Liver (tissue), 8 donors: ENCODE measurements at regions not wholly inside any gene's neighbourhood (a gene's known extent, or its start where the extent isn't known, plus 50 kb on each side); places are given as distances from the start of the nearest gene placed in this dataset.

Experiments
- DNase-seq: peaks from one replicate; pipeline ENCODE4 v3.0.0-alpha.2; 2017; ENCODE audit warnings: low spot score
- H3K27ac ChIP-seq, 2 donors: one replicate each; pipeline ENCODE4 v1.7.0; 2013; ENCODE audit warnings: inconsistent platforms in 2 of 2, low read length in 2 of 2, control low read depth in 1 of 2, low read depth in 1 of 2, mild to moderate bottlenecking in 1 of 2
- H3K27me3 ChIP-seq, 4 donors: one replicate each; pipeline versions ENCODE4 v1.6.1 to v1.7.0; 2013; ENCODE audit warnings: low read length in 3 of 4, inconsistent platforms in 1 of 4, mild to moderate bottlenecking in 1 of 4, moderate library complexity in 1 of 4; ENCODE audit not compliant: control insufficient read depth in 4 of 4, insufficient read depth in 4 of 4
- H3K36me3 ChIP-seq, 4 donors: one replicate each; pipeline versions ENCODE4 v1.6.1 to v1.7.0; 2013; ENCODE audit warnings: low read length in 3 of 4, mild to moderate bottlenecking in 3 of 4, low read depth in 1 of 4, moderate library complexity in 1 of 4; ENCODE audit not compliant: control insufficient read depth in 4 of 4, insufficient read depth in 3 of 4
- H3K4me1 ChIP-seq, 4 donors: one replicate each; pipeline versions ENCODE4 v1.6.1 to v1.7.0; 2013; ENCODE audit warnings: low read length in 3 of 4, mild to moderate bottlenecking in 3 of 4, moderate library complexity in 1 of 4; ENCODE audit not compliant: control insufficient read depth in 4 of 4, insufficient read depth in 4 of 4
- H3K4me3 ChIP-seq, 3 donors: one replicate each; pipeline versions ENCODE4 v1.6.1 to v1.7.0; 2013; ENCODE audit warnings: low read length in 3 of 3, control low read depth in 1 of 3, low read depth in 1 of 3, mild to moderate bottlenecking in 1 of 3
- H3K9ac ChIP-seq, 2 donors: one replicate each; pipeline ENCODE4 v1.7.0; 2013; ENCODE audit warnings: low read length in 2 of 2, mild to moderate bottlenecking in 2 of 2, moderate library complexity in 2 of 2, control low read depth in 1 of 2, low read depth in 1 of 2
- H3K9me3 ChIP-seq, 4 donors: one replicate each; pipeline versions ENCODE4 v1.6.1 to v1.7.0; 2013; ENCODE audit warnings: low read length in 3 of 4; ENCODE audit not compliant: control insufficient read depth in 4 of 4
- EGR1 ChIP-seq, 2 donors: IDR thresholded peaks; 2 replicates each; pipeline ENCODE4 v1.6.1; 2016 to 2018; ENCODE audit warnings: antibody characterized with exemption in 2 of 2, low read depth in 2 of 2
- FOXA1 ChIP-seq: IDR thresholded peaks from 2 replicates; pipeline ENCODE4 v1.6.1; 2016; ENCODE audit warnings: antibody characterized with exemption
- FOXA2 ChIP-seq: IDR thresholded peaks from 2 replicates; pipeline ENCODE4 v1.6.1; 2016; ENCODE audit warnings: antibody characterized with exemption
- GABPA ChIP-seq, 2 donors: IDR thresholded peaks in 1 of 2; conservative IDR thresholded peaks in 1 of 2; 2 replicates each; pipeline ENCODE4 v1.6.1; 2016; ENCODE audit warnings: antibody characterized with exemption in 2 of 2, mild to moderate bottlenecking in 1 of 2, moderate library complexity in 1 of 2
- HNF4A ChIP-seq, 2 donors: conservative IDR thresholded peaks; 2 replicates each; pipeline ENCODE4 v1.6.1; 2016; ENCODE audit warnings: antibody characterized with exemption in 2 of 2, mild to moderate bottlenecking in 2 of 2
- HNF4G ChIP-seq: IDR thresholded peaks from 2 replicates; pipeline ENCODE4 v1.6.1; 2016; ENCODE audit warnings: antibody characterized with exemption
- JUND ChIP-seq, 2 donors: IDR thresholded peaks; 2 replicates each; pipeline ENCODE4 v1.6.1; 2016; ENCODE audit warnings: antibody characterized with exemption in 2 of 2
- NR2F2 ChIP-seq: IDR thresholded peaks from 2 replicates; pipeline ENCODE4 v1.6.1; 2016; ENCODE audit warnings: antibody characterized with exemption
- RAD21 ChIP-seq, 2 donors: IDR thresholded peaks; 2 replicates each; pipeline ENCODE4 v1.6.1; 2016; ENCODE audit warnings: antibody characterized with exemption in 2 of 2, mild to moderate bottlenecking in 2 of 2
- RXRA ChIP-seq, 2 donors: IDR thresholded peaks; 2 replicates each; pipeline ENCODE4 v1.6.1; 2017 to 2018; ENCODE audit warnings: antibody characterized with exemption in 2 of 2, mild to moderate bottlenecking in 1 of 2
- SP1 ChIP-seq: IDR thresholded peaks from 2 replicates; pipeline ENCODE4 v1.6.1; 2018; ENCODE audit warnings: antibody characterized with exemption, mild to moderate bottlenecking
- TAF1 ChIP-seq: conservative IDR thresholded peaks from 2 replicates; pipeline ENCODE4 v1.6.1; 2016; ENCODE audit warnings: antibody characterized with exemption, mild to moderate bottlenecking
- YY1 ChIP-seq: IDR thresholded peaks from 2 replicates; pipeline ENCODE4 v1.6.1; 2016; ENCODE audit warnings: antibody characterized with exemption, mild to moderate bottlenecking
- WGBS: extraction: QIAGEN DNeasy Blood & Tissue Kit; methylation state at CpG from one replicate; pipeline ENCODE4 v1.1.7; 2013; 5-methylcytosine and 5-hydroxymethylcytosine counted together
- TF ChIP-seq, protein P1 (sequence below): fragments of 150-350 bp; IDR thresholded peaks from 2 replicates; pipeline ENCODE4 v1.5.1; 2017; ENCODE audit warnings: improper control_type of control experiment, low read depth, low read length; ENCODE audit not compliant: missing input control
- TF ChIP-seq, protein P2 (sequence below): IDR thresholded peaks from 2 replicates; pipeline ENCODE4 v1.6.1; 2016; ENCODE audit warnings: antibody characterized with exemption
- TF ChIP-seq, protein P3 (sequence below): IDR thresholded peaks from 2 replicates; pipeline ENCODE4 v1.6.1; 2016; ENCODE audit warnings: antibody characterized with exemption
- TF ChIP-seq, protein P4 (sequence below): IDR thresholded peaks from 2 replicates; pipeline ENCODE4 v1.6.1; 2016; ENCODE audit warnings: antibody characterized with exemption
- TF ChIP-seq, protein P5 (sequence below): IDR thresholded peaks from 2 replicates; pipeline ENCODE4 v1.6.1; 2016; ENCODE audit warnings: antibody characterized with exemption, mild to moderate bottlenecking
- donor health status: healthy.
- donor health status: healthy.
- donor health status: healthy.
- donor health status: healthy.
- donor health status: healthy.

DNA sequence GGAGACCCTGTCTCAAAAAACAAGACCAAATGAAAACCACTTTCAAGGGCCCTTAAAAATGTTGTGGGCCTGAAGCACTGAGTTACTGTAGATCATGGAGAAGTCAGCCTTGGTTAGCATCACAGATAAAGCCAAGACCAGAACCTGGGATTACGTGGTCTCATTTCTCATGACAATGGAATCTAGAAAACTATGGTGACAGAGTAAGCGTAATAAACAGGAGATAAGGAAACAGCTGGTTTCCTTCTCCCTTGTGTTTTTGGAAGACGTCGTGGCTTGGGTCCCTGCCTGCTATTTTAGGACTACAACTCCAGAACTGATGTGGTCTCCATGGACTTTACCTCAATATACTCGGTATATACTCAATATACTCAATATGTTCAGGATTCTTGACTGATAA, 180.7 kb upstream of the ZFHX3 start:
- H3K4me3 ChIP-seq: no peak overlapping the region
- DNase-seq: no peak
- no peak for TF ChIP-seq TAF1
- TF ChIP-seq, protein P1, sequence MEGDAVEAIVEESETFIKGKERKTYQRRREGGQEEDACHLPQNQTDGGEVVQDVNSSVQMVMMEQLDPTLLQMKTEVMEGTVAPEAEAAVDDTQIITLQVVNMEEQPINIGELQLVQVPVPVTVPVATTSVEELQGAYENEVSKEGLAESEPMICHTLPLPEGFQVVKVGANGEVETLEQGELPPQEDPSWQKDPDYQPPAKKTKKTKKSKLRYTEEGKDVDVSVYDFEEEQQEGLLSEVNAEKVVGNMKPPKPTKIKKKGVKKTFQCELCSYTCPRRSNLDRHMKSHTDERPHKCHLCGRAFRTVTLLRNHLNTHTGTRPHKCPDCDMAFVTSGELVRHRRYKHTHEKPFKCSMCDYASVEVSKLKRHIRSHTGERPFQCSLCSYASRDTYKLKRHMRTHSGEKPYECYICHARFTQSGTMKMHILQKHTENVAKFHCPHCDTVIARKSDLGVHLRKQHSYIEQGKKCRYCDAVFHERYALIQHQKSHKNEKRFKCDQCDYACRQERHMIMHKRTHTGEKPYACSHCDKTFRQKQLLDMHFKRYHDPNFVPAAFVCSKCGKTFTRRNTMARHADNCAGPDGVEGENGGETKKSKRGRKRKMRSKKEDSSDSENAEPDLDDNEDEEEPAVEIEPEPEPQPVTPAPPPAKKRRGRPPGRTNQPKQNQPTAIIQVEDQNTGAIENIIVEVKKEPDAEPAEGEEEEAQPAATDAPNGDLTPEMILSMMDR: no peak
- TF ChIP-seq RAD21 (IDR thresholded peaks at IDR 0.05): no peak
- no peaks in the 10 kb centered on the region for H3K4me1 ChIP-seq
- 68% methylated on average over 5 of the region's 5 CpGs for WGBS
- H3K9me3 ChIP-seq: no peaks in the 10 kb centered on the region
- H3K9ac ChIP-seq: no peak overlapping the region
- no peak overlapping the region for H3K27ac ChIP-seq
- peaks cover 0 to 3% (median 0%) of the 10 kb centered on the region in 4 donors for H3K27me3 ChIP-seq
- H3K36me3 ChIP-seq: no peaks in the 10 kb centered on the region

DNA sequence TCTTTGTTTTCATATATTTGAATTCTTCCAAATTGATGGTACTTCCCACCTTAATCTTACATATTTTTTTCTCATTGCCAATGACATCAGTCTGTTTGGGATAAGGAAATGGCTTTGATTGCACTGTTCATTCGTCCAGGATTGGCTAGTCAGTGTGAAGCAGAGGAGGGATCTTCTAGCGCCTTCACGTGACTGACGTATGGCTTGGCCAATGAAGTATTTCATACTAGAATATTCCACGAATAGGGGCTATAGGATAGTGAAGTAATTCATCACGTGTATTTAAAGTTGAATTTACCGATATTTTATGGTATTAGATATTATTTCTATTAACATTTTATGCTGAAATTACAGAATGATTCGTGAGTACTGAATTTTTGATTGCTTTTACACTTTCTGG, 178.7 kb upstream of the ZFHX3 start:
- Histone ChIP-seq H3K9me3 (no peaks in the 10 kb centered on the region), H3K9ac (no peak overlapping the region), H3K27me3 (no peaks in the 10 kb centered on the region), H3K4me3 (no peak overlapping the region), H3K27ac (no peak overlapping the region), H3K36me3 (no peaks in the 10 kb centered on the region), H3K4me1 (no peaks in the 10 kb centered on the region)
- no peak for DNase-seq
- TF ChIP-seq, protein P1: no peak
- TF ChIP-seq YY1 (no peak), HNF4G (no peak), JUND (IDR thresholded peaks at IDR 0.05) (no peak), TAF1 (no peak), EGR1 (IDR thresholded peaks at IDR 0.05; ENCODE audit: low read depth in 2 of 2) (no peak), RAD21 (IDR thresholded peaks at IDR 0.05) (no peak), NR2F2 (no peak), HNF4A (conservative IDR thresholded peaks at IDR 0.05) (no peak), GABPA (IDR thresholded peaks at IDR 0.05 in 1 of 2, conservative IDR thresholded peaks at IDR 0.05 in 1 of 2) (no peak), SP1 (no peak), FOXA1 (no peak), RXRA (IDR thresholded peaks at IDR 0.05) (no peak), FOXA2 (no peak)
- TF ChIP-seq, protein P2, sequence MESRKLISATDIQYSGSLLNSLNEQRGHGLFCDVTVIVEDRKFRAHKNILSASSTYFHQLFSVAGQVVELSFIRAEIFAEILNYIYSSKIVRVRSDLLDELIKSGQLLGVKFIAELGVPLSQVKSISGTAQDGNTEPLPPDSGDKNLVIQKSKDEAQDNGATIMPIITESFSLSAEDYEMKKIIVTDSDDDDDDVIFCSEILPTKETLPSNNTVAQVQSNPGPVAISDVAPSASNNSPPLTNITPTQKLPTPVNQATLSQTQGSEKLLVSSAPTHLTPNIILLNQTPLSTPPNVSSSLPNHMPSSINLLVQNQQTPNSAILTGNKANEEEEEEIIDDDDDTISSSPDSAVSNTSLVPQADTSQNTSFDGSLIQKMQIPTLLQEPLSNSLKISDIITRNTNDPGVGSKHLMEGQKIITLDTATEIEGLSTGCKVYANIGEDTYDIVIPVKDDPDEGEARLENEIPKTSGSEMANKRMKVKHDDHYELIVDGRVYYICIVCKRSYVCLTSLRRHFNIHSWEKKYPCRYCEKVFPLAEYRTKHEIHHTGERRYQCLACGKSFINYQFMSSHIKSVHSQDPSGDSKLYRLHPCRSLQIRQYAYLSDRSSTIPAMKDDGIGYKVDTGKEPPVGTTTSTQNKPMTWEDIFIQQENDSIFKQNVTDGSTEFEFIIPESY: no peak
- TF ChIP-seq, protein P3, sequence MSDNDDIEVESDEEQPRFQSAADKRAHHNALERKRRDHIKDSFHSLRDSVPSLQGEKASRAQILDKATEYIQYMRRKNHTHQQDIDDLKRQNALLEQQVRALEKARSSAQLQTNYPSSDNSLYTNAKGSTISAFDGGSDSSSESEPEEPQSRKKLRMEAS: no peak
- TF ChIP-seq, protein P4, sequence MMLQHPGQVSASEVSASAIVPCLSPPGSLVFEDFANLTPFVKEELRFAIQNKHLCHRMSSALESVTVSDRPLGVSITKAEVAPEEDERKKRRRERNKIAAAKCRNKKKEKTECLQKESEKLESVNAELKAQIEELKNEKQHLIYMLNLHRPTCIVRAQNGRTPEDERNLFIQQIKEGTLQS: no peak
- TF ChIP-seq, protein P5, sequence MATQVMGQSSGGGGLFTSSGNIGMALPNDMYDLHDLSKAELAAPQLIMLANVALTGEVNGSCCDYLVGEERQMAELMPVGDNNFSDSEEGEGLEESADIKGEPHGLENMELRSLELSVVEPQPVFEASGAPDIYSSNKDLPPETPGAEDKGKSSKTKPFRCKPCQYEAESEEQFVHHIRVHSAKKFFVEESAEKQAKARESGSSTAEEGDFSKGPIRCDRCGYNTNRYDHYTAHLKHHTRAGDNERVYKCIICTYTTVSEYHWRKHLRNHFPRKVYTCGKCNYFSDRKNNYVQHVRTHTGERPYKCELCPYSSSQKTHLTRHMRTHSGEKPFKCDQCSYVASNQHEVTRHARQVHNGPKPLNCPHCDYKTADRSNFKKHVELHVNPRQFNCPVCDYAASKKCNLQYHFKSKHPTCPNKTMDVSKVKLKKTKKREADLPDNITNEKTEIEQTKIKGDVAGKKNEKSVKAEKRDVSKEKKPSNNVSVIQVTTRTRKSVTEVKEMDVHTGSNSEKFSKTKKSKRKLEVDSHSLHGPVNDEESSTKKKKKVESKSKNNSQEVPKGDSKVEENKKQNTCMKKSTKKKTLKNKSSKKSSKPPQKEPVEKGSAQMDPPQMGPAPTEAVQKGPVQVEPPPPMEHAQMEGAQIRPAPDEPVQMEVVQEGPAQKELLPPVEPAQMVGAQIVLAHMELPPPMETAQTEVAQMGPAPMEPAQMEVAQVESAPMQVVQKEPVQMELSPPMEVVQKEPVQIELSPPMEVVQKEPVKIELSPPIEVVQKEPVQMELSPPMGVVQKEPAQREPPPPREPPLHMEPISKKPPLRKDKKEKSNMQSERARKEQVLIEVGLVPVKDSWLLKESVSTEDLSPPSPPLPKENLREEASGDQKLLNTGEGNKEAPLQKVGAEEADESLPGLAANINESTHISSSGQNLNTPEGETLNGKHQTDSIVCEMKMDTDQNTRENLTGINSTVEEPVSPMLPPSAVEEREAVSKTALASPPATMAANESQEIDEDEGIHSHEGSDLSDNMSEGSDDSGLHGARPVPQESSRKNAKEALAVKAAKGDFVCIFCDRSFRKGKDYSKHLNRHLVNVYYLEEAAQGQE: no peak
- 89% methylated on average over 8 of the region's 8 CpGs for WGBS
